Glomerular visceral epithelial cell (primary cell): ENCODE measurements at regions not wholly inside any gene's neighbourhood (a gene's known extent, or its start where the extent isn't known, plus 50 kb on each side); places are given as distances from the start of the nearest gene placed in this dataset.
"Not testable (repeated sequence)": the region's sequence is repeated elsewhere in the genome, so short reads cannot be mapped to it uniquely, and the experiment has no call there.

Source experiments
- DNase-seq: peaks from one replicate; pipeline ENCODE4 v3.0.0-alpha.2; 2016; ENCODE audit errors: extremely low spot score

GRCh38 chr13:62129000-62129551 is 713.4 kb upstream of the PCDH20 start:
- no peak for DNase-seq

GRCh38 chr13:62126400-62126799 is 710.8 kb upstream of the PCDH20 start:
- DNase-seq: no peak

GRCh38 chr13:62125451-62125850 is 709.8 kb upstream of the PCDH20 start:
- no peak for DNase-seq

GRCh38 chr13:62123409-62123808 is 707.8 kb upstream of the PCDH20 start:
- no peak for DNase-seq

- no peak for DNase-seq
Observed at GRCh38 chr13:62122434-62122833, 706.8 kb upstream of the PCDH20 start.

GRCh38 chr13:62119739-62120700 is 704.4 kb upstream of the PCDH20 start:
- peak; percentile 26 for DNase-seq

GRCh38 chr13:62115831-62116230 is 700.2 kb upstream of the PCDH20 start:
- no peak for DNase-seq

GRCh38 chr13:62113179-62113578 is 697.5 kb upstream of the PCDH20 start:
- no peak for DNase-seq

- no peak for DNase-seq
Observed at GRCh38 chr13:62110079-62110478, 694.4 kb upstream of the PCDH20 start.

- DNase-seq: not testable (repeated sequence)
Observed at GRCh38 chr13:62104136-62104535, 688.5 kb upstream of the PCDH20 start.

GRCh38 chr13:62096652-62097051 is 681.0 kb upstream of the PCDH20 start:
- DNase-seq: no peak

- no peak for DNase-seq
Observed at GRCh38 chr13:62094932-62095331, 679.3 kb upstream of the PCDH20 start.

GRCh38 chr13:62093984-62094780 is 678.5 kb upstream of the PCDH20 start:
- DNase-seq: no peak

GRCh38 chr13:62092949-62093348 is 677.3 kb upstream of the PCDH20 start:
- DNase-seq: no peak

GRCh38 chr13:62092536-62092935 is 676.9 kb upstream of the PCDH20 start:
- no peak for DNase-seq

GRCh38 chr13:62088165-62088564 is 672.5 kb upstream of the PCDH20 start:
- no peak for DNase-seq

GRCh38 chr13:62087124-62087523 is 671.5 kb upstream of the PCDH20 start:
- DNase-seq: no peak

GRCh38 chr13:62085337-62086229 is 669.9 kb upstream of the PCDH20 start:
- no peak for DNase-seq

- no peak for DNase-seq
Observed at GRCh38 chr13:62084728-62085127, 669.1 kb upstream of the PCDH20 start.

GRCh38 chr13:62067821-62068220 is 652.2 kb upstream of the PCDH20 start:
- no peak for DNase-seq

GRCh38 chr13:62065016-62065415 is 649.4 kb upstream of the PCDH20 start:
- no peak for DNase-seq
